Neuronal stem cell (in vitro differentiated cells): ENCODE measurements at regions not wholly inside any gene's neighbourhood (a gene's known extent, or its start where the extent isn't known, plus 50 kb on each side); places are given as distances from the start of the nearest gene placed in this dataset.
A peak's percentile ranks its signal among the peaks of the same experiment; 100 is the strongest.

Experiments used
- DNase-seq: peaks from one replicate; pipeline ENCODE4 v3.0.0-alpha.2; 2013; ENCODE audit warnings: low spot score
- H2AFZ ChIP-seq: one replicate; pipeline ENCODE4 v1.6.1; 2013; ENCODE audit warnings: mild to moderate bottlenecking, low read length, inconsistent platforms
- H2AK5ac ChIP-seq: 2 replicates; pipeline ENCODE4 v1.6.1; 2013; ENCODE audit warnings: low read depth, mild to moderate bottlenecking, inconsistent platforms, low read length, moderate library complexity, mixed read lengths
- H2BK120ac ChIP-seq: 2 replicates; pipeline ENCODE4 v1.6.1; 2013; ENCODE audit warnings: low read depth, mild to moderate bottlenecking, inconsistent platforms, low read length, moderate library complexity, mixed read lengths
- H2BK12ac ChIP-seq: one replicate; pipeline ENCODE4 v1.6.1; 2013; ENCODE audit warnings: low read length, inconsistent platforms
- H2BK15ac ChIP-seq: 2 replicates; pipeline ENCODE4 v1.6.1; 2013; ENCODE audit warnings: mild to moderate bottlenecking, low read length, inconsistent platforms, mixed read lengths
- H2BK5ac ChIP-seq: one replicate; pipeline ENCODE4 v1.6.1; 2013; ENCODE audit warnings: inconsistent platforms, mild to moderate bottlenecking, low read length, moderate library complexity
- H3K14ac ChIP-seq: one replicate; pipeline ENCODE4 v1.6.1; 2013; ENCODE audit warnings: low read length, inconsistent platforms
- H3K18ac ChIP-seq: 2 replicates; pipeline ENCODE4 v1.6.1; 2013; ENCODE audit warnings: low read length, inconsistent platforms
- H3K23ac ChIP-seq: 2 replicates; pipeline ENCODE4 v1.6.1; 2013; ENCODE audit warnings: low read depth, mild to moderate bottlenecking, mixed read lengths, low read length, inconsistent platforms; ENCODE audit not compliant: poor library complexity
- H3K27ac ChIP-seq: replicated peaks from 3 replicates; pipeline ENCODE4 v1.5.1; 2013; ENCODE audit warnings: low read length, inconsistent platforms
- H3K27me3 ChIP-seq, 3 experiments: 2 replicates each; pipeline ENCODE4 v1.6.1; 2013; ENCODE audit warnings: low read length in 3 of 3, mild to moderate bottlenecking in 2 of 3, inconsistent platforms in 1 of 3, low read depth in 1 of 3, mixed read lengths in 1 of 3, moderate library complexity in 1 of 3; ENCODE audit not compliant: control insufficient read depth in 3 of 3, insufficient read depth in 3 of 3
- H3K36me3 ChIP-seq, 2 donors: replicated peaks in 1 of 2; 2 replicates each; pipeline ENCODE4 v1.6.1; 2013; ENCODE audit warnings: low read length in 2 of 2; ENCODE audit not compliant: control insufficient read depth in 2 of 2, insufficient read depth in 2 of 2
- H3K4ac ChIP-seq: 2 replicates; pipeline ENCODE4 v1.6.1; 2013; ENCODE audit warnings: inconsistent platforms, mild to moderate bottlenecking, low read length, moderate library complexity
- H3K4me1 ChIP-seq, 2 donors: 1 replicate in 1 of 2; 2 replicates in 1 of 2; pipeline ENCODE4 v1.6.1; 2013; ENCODE audit warnings: low read length in 2 of 2, low read depth in 1 of 2; ENCODE audit not compliant: control insufficient read depth in 2 of 2, insufficient read depth in 1 of 2
- H3K4me2 ChIP-seq: one replicate; pipeline ENCODE4 v1.6.1; 2013; ENCODE audit warnings: mild to moderate bottlenecking, low read length, inconsistent platforms; ENCODE audit not compliant: insufficient read depth, poor library complexity, severe bottlenecking
- H3K4me3 ChIP-seq, 2 donors: 2 replicates each; pipeline ENCODE4 v1.5.1; 2013; ENCODE audit warnings: low read length in 2 of 2, mild to moderate bottlenecking in 2 of 2, inconsistent platforms in 1 of 2, moderate library complexity in 1 of 2
- H3K79me1 ChIP-seq: one replicate; pipeline ENCODE4 v1.6.1; 2013; ENCODE audit warnings: low read depth, mild to moderate bottlenecking, inconsistent platforms, low read length, moderate library complexity
- H3K9ac ChIP-seq: one replicate; pipeline ENCODE4 v1.6.1; 2013; ENCODE audit warnings: mild to moderate bottlenecking, low read depth, low read length, inconsistent platforms; ENCODE audit not compliant: poor library complexity
- H3K9me3 ChIP-seq, 2 donors: replicated peaks in 1 of 2; 2 replicates each; pipeline versions ENCODE3 to v1.6.1; 2013; ENCODE audit warnings: low read length in 2 of 2, mild to moderate bottlenecking in 2 of 2, inconsistent platforms in 1 of 2, low read depth in 1 of 2, mixed read lengths in 1 of 2, moderate library complexity in 1 of 2; ENCODE audit not compliant: control insufficient read depth in 2 of 2, insufficient read depth in 1 of 2
- H4K8ac ChIP-seq: one replicate; pipeline ENCODE4 v1.6.1; 2013; ENCODE audit warnings: low read depth, mild to moderate bottlenecking, inconsistent platforms, low read length, moderate library complexity
- H4K91ac ChIP-seq: one replicate; pipeline ENCODE4 v1.6.1; 2013; ENCODE audit warnings: low read length, low read depth, mild to moderate bottlenecking, inconsistent platforms; ENCODE audit not compliant: poor library complexity
- WGBS, 2 donors: extraction: QIAGEN DNeasy Blood & Tissue Kit; methylation state at CpG; one replicate each; pipeline ENCODE4 v1.1.7; 2013; ENCODE audit warnings: missing lambda C conversion rate in 2 of 2, mixed read lengths in 1 of 2; ENCODE audit not compliant: insufficient read length in 2 of 2, insufficient replicate concordance in 1 of 2; ENCODE audit errors: extremely low coverage in 2 of 2; 5-methylcytosine and 5-hydroxymethylcytosine counted together

DNA sequence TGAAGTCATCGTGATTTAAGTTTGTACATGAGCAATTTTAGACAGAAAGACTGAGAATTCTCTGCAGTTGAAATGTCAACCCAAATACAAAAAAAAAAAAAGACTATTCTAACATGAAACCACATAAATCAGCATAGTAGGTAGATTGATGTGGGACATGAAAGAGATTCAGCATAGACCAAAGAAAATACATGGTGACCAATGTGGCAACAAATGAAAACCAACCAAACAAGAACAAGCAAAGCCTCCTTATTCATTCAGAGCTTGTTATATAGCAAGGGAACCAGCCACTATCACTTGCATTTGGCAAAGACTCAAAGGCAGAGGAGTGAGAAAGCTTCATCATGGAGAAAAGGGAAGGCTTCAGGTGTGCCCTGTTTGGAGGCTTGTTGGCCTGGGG, 144.4 kb upstream of the TMPO start:
- no peak overlapping the region for H4K91ac ChIP-seq
- H2BK15ac ChIP-seq, result no peak overlapping the region
- no peak for DNase-seq
- no CpG with 5 or more reads among the region's 1 CpG for WGBS, 2 donors
- H3K27me3 ChIP-seq, result no peaks in the 10 kb centered on the region
- no peak overlapping the region for H3K4ac ChIP-seq
- no peak overlapping the region for H2AK5ac ChIP-seq
- H3K14ac ChIP-seq, result no peak overlapping the region
- no peak overlapping the region for H4K8ac ChIP-seq
- H3K36me3 ChIP-seq, result no peaks in the 10 kb centered on the region
- no peak overlapping the region for H2BK12ac ChIP-seq
- H3K79me1 ChIP-seq, result no peaks in the 10 kb centered on the region
- no peak overlapping the region for H3K9ac ChIP-seq
- no peaks in the 10 kb centered on the region for H3K9me3 ChIP-seq
- H3K23ac ChIP-seq, result no peak overlapping the region
- H2AFZ ChIP-seq, result no peak overlapping the region
- H2BK120ac ChIP-seq, result no peak overlapping the region
- H2BK5ac ChIP-seq, result no peak overlapping the region
- H3K4me3 ChIP-seq, result no peak overlapping the region
- no peak overlapping the region for H3K4me2 ChIP-seq
- H3K18ac ChIP-seq, result no peak overlapping the region
- no peak overlapping the region for H3K27ac ChIP-seq
- H3K4me1 ChIP-seq, result peaks cover 0 to 2% of the 10 kb centered on the region in 2 donors

DNA sequence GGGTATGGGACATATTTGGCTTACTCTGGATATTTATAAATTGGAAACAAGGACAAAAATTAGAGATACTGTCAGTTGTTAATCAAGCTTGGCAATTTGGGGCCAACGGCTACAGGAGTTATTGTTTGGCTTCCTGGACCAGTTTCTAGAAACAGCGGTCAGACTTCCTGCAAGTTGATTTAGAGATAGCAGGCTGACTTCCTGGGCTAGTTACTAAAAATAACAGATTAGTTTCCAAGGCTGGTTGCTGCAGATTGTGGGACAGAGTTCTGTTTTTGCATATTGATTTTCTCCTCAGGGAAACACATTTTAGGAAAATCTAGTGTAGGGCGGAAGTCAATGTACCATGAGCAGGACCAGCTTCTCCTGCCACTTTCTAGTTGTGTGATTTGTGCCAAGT, 144.0 kb upstream of the TMPO start:
- Histone ChIP-seq H2BK12ac (no peak overlapping the region), H3K4me2 (no peak overlapping the region), H3K9ac (no peak overlapping the region), H3K27ac (no peak overlapping the region), H3K27me3 (no peaks in the 10 kb centered on the region), H2BK5ac (no peak overlapping the region), H3K23ac (no peak overlapping the region), H3K14ac (no peak overlapping the region), H4K91ac (no peak overlapping the region), H2BK120ac (no peak overlapping the region), H2BK15ac (no peak overlapping the region), H2AFZ (no peak overlapping the region), H3K36me3 (no peaks in the 10 kb centered on the region), H3K4me1 (peaks cover 0 to 2% of the 10 kb centered on the region in 2 donors), H2AK5ac (no peak overlapping the region), H3K79me1 (no peaks in the 10 kb centered on the region), H3K9me3 (no peaks in the 10 kb centered on the region), H3K4ac (no peak overlapping the region), H3K4me3 (no peak overlapping the region), H3K18ac (no peak overlapping the region), H4K8ac (no peak overlapping the region)
- no peak for DNase-seq
- no CpG with 5 or more reads among the region's 3 CpGs for WGBS, 2 donors

DNA sequence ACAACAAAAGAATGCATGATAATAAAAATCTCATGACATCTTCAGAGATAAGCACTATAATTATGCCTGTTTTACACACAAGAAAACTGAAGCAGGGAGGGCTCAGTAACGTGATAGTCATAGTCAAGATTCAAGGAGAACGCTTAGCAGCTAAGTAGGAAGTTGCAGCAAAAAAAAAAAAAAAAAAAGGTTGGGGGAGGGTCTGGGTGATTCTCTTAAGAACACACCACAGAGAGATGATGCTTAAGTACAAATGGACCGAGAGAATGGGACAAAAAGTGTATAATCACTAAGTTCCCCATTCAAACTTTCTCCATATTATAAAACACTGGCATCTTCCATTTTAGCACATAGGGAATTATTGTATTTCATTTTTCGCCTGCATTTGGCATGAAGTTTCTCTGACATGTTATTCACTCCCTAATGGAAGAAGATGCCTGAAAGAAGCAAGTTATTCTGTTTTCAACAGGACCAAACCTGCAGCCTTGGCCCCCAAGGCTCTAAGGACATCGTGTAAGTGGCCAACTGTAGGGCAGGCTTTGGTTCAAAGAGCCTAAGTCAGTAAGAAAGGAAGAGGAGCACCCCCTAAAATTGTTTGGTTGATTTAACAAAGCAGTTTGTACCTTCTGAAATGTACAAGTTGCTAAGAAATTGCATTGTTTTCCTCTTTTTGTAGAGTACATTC, 142.9 kb upstream of the TMPO start:
- no CpG with 5 or more reads among the region's 5 CpGs for WGBS, 2 donors
- no peak for DNase-seq
- Histone ChIP-seq H3K36me3 (no peaks in the 10 kb centered on the region), H2BK15ac (no peak overlapping the region), H3K4me3 (no peak overlapping the region), H3K9ac (no peak overlapping the region), H3K27me3 (no peaks in the 10 kb centered on the region), H3K14ac (no peak overlapping the region), H3K27ac (no peak overlapping the region), H3K4me1 (peaks cover 0 to 2% of the 10 kb centered on the region in 2 donors), H4K8ac (no peak overlapping the region), H3K23ac (no peak overlapping the region), H3K79me1 (no peaks in the 10 kb centered on the region), H3K4ac (no peak overlapping the region), H3K18ac (no peak overlapping the region), H2AK5ac (no peak overlapping the region), H3K4me2 (no peak overlapping the region), H2BK120ac (no peak overlapping the region), H2BK5ac (no peak overlapping the region), H2BK12ac (no peak overlapping the region), H3K9me3 (no peaks in the 10 kb centered on the region), H4K91ac (no peak overlapping the region), H2AFZ (no peak overlapping the region)

DNA sequence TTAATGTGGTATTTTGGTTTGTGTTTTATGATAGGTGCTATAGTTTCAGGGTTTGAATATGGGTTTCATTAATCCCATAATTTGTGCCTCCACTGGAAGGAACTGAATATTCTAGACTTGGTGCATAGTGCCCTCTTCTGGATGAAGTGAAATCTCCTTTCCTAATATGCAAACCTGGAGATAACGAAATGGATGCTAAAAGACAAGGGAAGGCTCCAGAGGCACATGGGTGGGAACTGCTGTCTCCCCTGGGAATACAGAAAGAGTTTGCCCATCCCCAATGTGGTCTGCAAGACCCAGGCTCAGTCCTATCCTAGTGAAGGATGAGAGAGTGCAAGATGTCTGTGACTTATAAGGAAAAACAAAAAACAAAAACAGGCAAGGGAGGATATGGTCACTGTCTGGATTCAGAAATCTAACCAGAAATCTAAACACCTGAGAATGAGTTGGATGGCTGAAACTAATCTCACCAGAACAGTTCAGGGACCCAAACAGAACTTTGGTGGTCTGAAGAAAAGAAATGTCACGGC, 142.3 kb upstream of the TMPO start:
- Histone ChIP-seq H3K4me2 (no peak overlapping the region), H2BK15ac (no peak overlapping the region), H2BK120ac (no peak overlapping the region), H3K14ac (no peak overlapping the region), H3K4me1 (peaks cover 0 to 2% of the 10 kb centered on the region in 2 donors), H4K8ac (no peak overlapping the region), H3K9me3 (no peaks in the 10 kb centered on the region), H3K4ac (no peak overlapping the region), H3K4me3 (no peak overlapping the region), H2AK5ac (no peak overlapping the region), H3K36me3 (no peaks in the 10 kb centered on the region), H4K91ac (no peak overlapping the region), H2AFZ (no peak overlapping the region), H3K9ac (no peak overlapping the region), H3K18ac (no peak overlapping the region), H2BK5ac (no peak overlapping the region), H3K79me1 (no peaks in the 10 kb centered on the region), H3K27me3 (no peaks in the 10 kb centered on the region), H3K27ac (no peak overlapping the region), H2BK12ac (no peak overlapping the region), H3K23ac (no peak overlapping the region)
- no CpG with 5 or more reads among the region's 2 CpGs for WGBS, 2 donors
- peak; percentile 62 for DNase-seq
